ENCODE measurements at regions not wholly inside any gene's neighbourhood (a gene's known extent, or its start where the extent isn't known, plus 50 kb on each side); places are given as distances from the start of the nearest gene placed in this dataset.

GRCh38 chr11:10641912-10642697 is 51.5 kb downstream of the IRAG1 start:
- Histone ChIP-seq H3K9me3 (ENCODE audit: control extremely low read depth in 1 of 5, control insufficient read depth in 4 of 5, insufficient read depth in 2 of 5, low read depth in 1 of 5, low read length in 4 of 5) (no peaks in the 10 kb centered on the region), H3K27ac (ENCODE audit: insufficient read depth in 1 of 2, low read depth in 1 of 2, low read length in 2 of 2, poor library complexity in 1 of 2, severe bottlenecking in 2 of 2) (peak overlapping the region in 1 of 2 experiments; percentile 46), H3K4me3 (ENCODE audit: control insufficient read depth in 1 of 7, extremely low read depth in 1 of 7, insufficient read depth in 4 of 7, low read depth in 2 of 7, low read length in 6 of 7) (peak overlapping the region in 2 of 7 experiments; percentile 24 to 45), H3K27me3 (replicated peaks in 2 of 5; ENCODE audit: control insufficient read depth in 4 of 5, insufficient read depth in 5 of 5, low read length in 4 of 5) (no peaks in the 10 kb centered on the region), H3K4me1 (ENCODE audit: control extremely low read depth in 1 of 4, control insufficient read depth in 4 of 4, insufficient read depth in 4 of 4, low read length in 3 of 4) (peaks cover 28 to 51% (median 40%) of the 10 kb centered on the region in 4 experiments), H3K36me3 (ENCODE audit: control insufficient read depth in 4 of 4, insufficient read depth in 4 of 4, low read length in 3 of 4) (no peaks in the 10 kb centered on the region)
- 25% methylated on average over 2 of the region's 4 CpGs for WGBS (ENCODE audit: insufficient coverage)
- POLR2A ChIA-PET: interaction anchor here (0.6 kb wide), 1 partner anchor 53 kb away, joined by 3 read pairs; no protein-coding TSS in a partner anchor
- DNase-seq: no peak
- CTCF ChIA-PET: interaction anchor here (0.8 to 2.0 kb wide), 6 partner anchors 12 to 93 kb away, joined by 3 to 6 read pairs (median 4); no protein-coding TSS in a partner anchor

GRCh38 chr11:10641177-10641911 is 52.2 kb downstream of the IRAG1 start:
- ChIA-PET POLR2A (interaction anchor here (1.2 kb wide), 1 partner anchor 10 kb away, joined by 3 read pairs; no protein-coding TSS in a partner anchor), CTCF (interaction anchor here (0.8 to 1.5 kb wide), 5 partner anchors 13 to 101 kb away, joined by 3 to 6 read pairs (median 4); partner anchors contain the start of gene RNF141)
- Histone ChIP-seq H3K36me3 (ENCODE audit: control insufficient read depth in 4 of 4, insufficient read depth in 4 of 4, low read length in 3 of 4) (no peaks in the 10 kb centered on the region), H3K9me3 (ENCODE audit: control extremely low read depth in 1 of 5, control insufficient read depth in 4 of 5, insufficient read depth in 2 of 5, low read depth in 1 of 5, low read length in 4 of 5) (no peaks in the 10 kb centered on the region), H3K27ac (ENCODE audit: insufficient read depth in 1 of 2, low read depth in 1 of 2, low read length in 2 of 2, poor library complexity in 1 of 2, severe bottlenecking in 2 of 2) (peak overlapping the region in 1 of 2 experiments; percentile 46), H3K27me3 (replicated peaks in 2 of 5; ENCODE audit: control insufficient read depth in 4 of 5, insufficient read depth in 5 of 5, low read length in 4 of 5) (no peaks in the 10 kb centered on the region), H3K4me1 (ENCODE audit: control extremely low read depth in 1 of 4, control insufficient read depth in 4 of 4, insufficient read depth in 4 of 4, low read length in 3 of 4) (peaks cover 28 to 45% (median 36%) of the 10 kb centered on the region in 4 experiments), H3K4me3 (ENCODE audit: control insufficient read depth in 1 of 7, extremely low read depth in 1 of 7, insufficient read depth in 4 of 7, low read depth in 2 of 7, low read length in 6 of 7) (peak overlapping the region in 1 of 7 experiments; percentile 41)
- peak; percentile 34 to 91 (median 85) for DNase-seq
- WGBS (ENCODE audit: insufficient coverage): 62% methylated on average over 6 of the region's 9 CpGs

- 38% methylated on average over 2 of the region's 3 CpGs for WGBS (ENCODE audit: insufficient coverage)
- peak in 2 of 3 donors; percentile 56 to 63 for DNase-seq
- H3K27ac ChIP-seq (ENCODE audit: insufficient read depth in 1 of 2, low read depth in 1 of 2, low read length in 2 of 2, poor library complexity in 1 of 2, severe bottlenecking in 2 of 2): no peak overlapping the region
- CTCF ChIA-PET: interaction anchor here (0.5 to 1.3 kb wide), 6 partner anchors 8 to 227 kb away, joined by 3 to 5 read pairs (median 4); partner anchors contain the start of gene RNF141
- H3K27me3 ChIP-seq (replicated peaks in 2 of 5; ENCODE audit: control insufficient read depth in 4 of 5, insufficient read depth in 5 of 5, low read length in 4 of 5): no peaks in the 10 kb centered on the region
- H3K36me3 ChIP-seq (ENCODE audit: control insufficient read depth in 4 of 4, insufficient read depth in 4 of 4, low read length in 3 of 4): no peaks in the 10 kb centered on the region
- POLR2A ChIA-PET: interaction anchor here (1.2 kb wide), 1 partner anchor 9 kb away, joined by 3 read pairs; no protein-coding TSS in a partner anchor
- no peaks in the 10 kb centered on the region for H3K9me3 ChIP-seq (ENCODE audit: control extremely low read depth in 1 of 5, control insufficient read depth in 4 of 5, insufficient read depth in 2 of 5, low read depth in 1 of 5, low read length in 4 of 5)
- H3K4me3 ChIP-seq (ENCODE audit: control insufficient read depth in 1 of 7, extremely low read depth in 1 of 7, insufficient read depth in 4 of 7, low read depth in 2 of 7, low read length in 6 of 7): peak overlapping the region in 1 of 7 experiments; percentile 21
- H3K4me1 ChIP-seq (ENCODE audit: control extremely low read depth in 1 of 4, control insufficient read depth in 4 of 4, insufficient read depth in 4 of 4, low read length in 3 of 4): peaks cover 28 to 38% (median 33%) of the 10 kb centered on the region in 4 experiments
These were observed 53.2 kb downstream of the IRAG1 start for GRCh38 chr11:10640308-10640707.

GRCh38 chr11:10639350-10639749 is 54.2 kb downstream of the IRAG1 start:
- ChIA-PET CTCF (interaction anchor here (1.2 to 5.4 kb wide), 3 partner anchors 9 to 16 kb away, joined by 4 to 22 read pairs (median 4); no protein-coding TSS in a partner anchor), POLR2A (interaction anchor here (0.8 kb wide), 1 partner anchor 8 kb away, joined by 3 read pairs; no protein-coding TSS in a partner anchor)
- no peak for DNase-seq
- Histone ChIP-seq H3K9me3 (ENCODE audit: control extremely low read depth in 1 of 5, control insufficient read depth in 4 of 5, insufficient read depth in 2 of 5, low read depth in 1 of 5, low read length in 4 of 5) (no peaks in the 10 kb centered on the region), H3K4me3 (ENCODE audit: control insufficient read depth in 1 of 7, extremely low read depth in 1 of 7, insufficient read depth in 4 of 7, low read depth in 2 of 7, low read length in 6 of 7) (no peak overlapping the region), H3K27ac (ENCODE audit: insufficient read depth in 1 of 2, low read depth in 1 of 2, low read length in 2 of 2, poor library complexity in 1 of 2, severe bottlenecking in 2 of 2) (no peak overlapping the region), H3K36me3 (ENCODE audit: control insufficient read depth in 4 of 4, insufficient read depth in 4 of 4, low read length in 3 of 4) (no peaks in the 10 kb centered on the region), H3K4me1 (ENCODE audit: control extremely low read depth in 1 of 4, control insufficient read depth in 4 of 4, insufficient read depth in 4 of 4, low read length in 3 of 4) (peaks cover 28 to 38% (median 32%) of the 10 kb centered on the region in 4 experiments), H3K27me3 (replicated peaks in 2 of 5; ENCODE audit: control insufficient read depth in 4 of 5, insufficient read depth in 5 of 5, low read length in 4 of 5) (no peaks in the 10 kb centered on the region)
- 34% methylated on average over 4 of the region's 7 CpGs for WGBS (ENCODE audit: insufficient coverage)

- H3K4me3 ChIP-seq (ENCODE audit: control insufficient read depth in 1 of 7, extremely low read depth in 1 of 7, insufficient read depth in 4 of 7, low read depth in 2 of 7, low read length in 6 of 7): no peak overlapping the region
- no peak overlapping the region for H3K27ac ChIP-seq (ENCODE audit: insufficient read depth in 1 of 2, low read depth in 1 of 2, low read length in 2 of 2, poor library complexity in 1 of 2, severe bottlenecking in 2 of 2)
- ChIA-PET CTCF (interaction anchor here (1.0 to 5.4 kb wide), 7 partner anchors 10 to 229 kb away, joined by 3 to 22 read pairs (median 3); no protein-coding TSS in a partner anchor), POLR2A (no interaction called here)
- 96% methylated on average over 3 of the region's 3 CpGs for WGBS (ENCODE audit: insufficient coverage)
- H3K9me3 ChIP-seq (ENCODE audit: control extremely low read depth in 1 of 5, control insufficient read depth in 4 of 5, insufficient read depth in 2 of 5, low read depth in 1 of 5, low read length in 4 of 5): no peaks in the 10 kb centered on the region
- DNase-seq: no peak
- H3K4me1 ChIP-seq (ENCODE audit: control extremely low read depth in 1 of 4, control insufficient read depth in 4 of 4, insufficient read depth in 4 of 4, low read length in 3 of 4): peaks cover 28 to 38% (median 32%) of the 10 kb centered on the region in 4 experiments
- no peaks in the 10 kb centered on the region for H3K36me3 ChIP-seq (ENCODE audit: control insufficient read depth in 4 of 4, insufficient read depth in 4 of 4, low read length in 3 of 4)
- H3K27me3 ChIP-seq (replicated peaks in 2 of 5; ENCODE audit: control insufficient read depth in 4 of 5, insufficient read depth in 5 of 5, low read length in 4 of 5): no peaks in the 10 kb centered on the region
These were observed 55.1 kb downstream of the IRAG1 start for GRCh38 chr11:10638316-10638925.

GRCh38 chr11:10637731-10638151 is 55.8 kb downstream of the IRAG1 start:
- Histone ChIP-seq H3K9me3 (ENCODE audit: control extremely low read depth in 1 of 5, control insufficient read depth in 4 of 5, insufficient read depth in 2 of 5, low read depth in 1 of 5, low read length in 4 of 5) (no peaks in the 10 kb centered on the region), H3K36me3 (ENCODE audit: control insufficient read depth in 4 of 4, insufficient read depth in 4 of 4, low read length in 3 of 4) (no peaks in the 10 kb centered on the region), H3K27ac (ENCODE audit: insufficient read depth in 1 of 2, low read depth in 1 of 2, low read length in 2 of 2, poor library complexity in 1 of 2, severe bottlenecking in 2 of 2) (no peak overlapping the region), H3K4me1 (ENCODE audit: control extremely low read depth in 1 of 4, control insufficient read depth in 4 of 4, insufficient read depth in 4 of 4, low read length in 3 of 4) (peaks cover 28 to 38% (median 32%) of the 10 kb centered on the region in 4 experiments), H3K27me3 (replicated peaks in 2 of 5; ENCODE audit: control insufficient read depth in 4 of 5, insufficient read depth in 5 of 5, low read length in 4 of 5) (no peaks in the 10 kb centered on the region), H3K4me3 (ENCODE audit: control insufficient read depth in 1 of 7, extremely low read depth in 1 of 7, insufficient read depth in 4 of 7, low read depth in 2 of 7, low read length in 6 of 7) (no peak overlapping the region)
- ChIA-PET POLR2A (no interaction called here), CTCF (interaction anchor here (0.9 to 5.4 kb wide), 10 partner anchors 10 to 228 kb away, joined by 3 to 22 read pairs (median 4); no protein-coding TSS in a partner anchor)
- WGBS (ENCODE audit: insufficient coverage): 57% methylated on average over 1 of the region's 1 CpG
- no peak for DNase-seq

Measured in common myeloid progenitor, CD34-positive (primary cell).